Astrocyte (in vitro differentiated cells and primary cell): ENCODE measurements at regions not wholly inside any gene's neighbourhood (a gene's known extent, or its start where the extent isn't known, plus 50 kb on each side); places are given as distances from the start of the nearest gene placed in this dataset.

Source experiments
- CTCF ChIP-seq: IDR thresholded peaks from 2 replicates; pipeline ENCODE4 v1.5.1; 2011; ENCODE audit warnings: low read depth, mild to moderate bottlenecking, inconsistent platforms, low read length, moderate library complexity; ENCODE audit not compliant: insufficient read depth
- EZH2 ChIP-seq: IDR thresholded peaks from 2 replicates; pipeline ENCODE4 v1.6.1; 2012; ENCODE audit warnings: mild to moderate bottlenecking, low read length, inconsistent platforms; ENCODE audit not compliant: insufficient read depth

- no peak for TF ChIP-seq EZH2
- TF ChIP-seq CTCF, result no peak
Measured at GRCh38 chr17:71593078-71593477, 527.7 kb upstream of the SOX9 start.
